Urinary bladder (tissue), 3 donors: ENCODE measurements at regions not wholly inside any gene's neighbourhood (a gene's known extent, or its start where the extent isn't known, plus 50 kb on each side); places are given as distances from the start of the nearest gene placed in this dataset.
"Not testable (repeated sequence)": the region's sequence is repeated elsewhere in the genome, so short reads cannot be mapped to it uniquely, and the experiment has no call there.

ENCODE experiments used
- DNase-seq: peaks from one replicate; pipeline ENCODE4 v3.0.0-alpha.2; 2015; ENCODE audit errors: extremely low spot score
- H3K27ac ChIP-seq: one replicate; pipeline ENCODE4 v1.5.1; 2013; ENCODE audit warnings: low read depth, mild to moderate bottlenecking, moderate library complexity
- H3K36me3 ChIP-seq: one replicate; pipeline ENCODE4 v1.6.1; 2013; ENCODE audit warnings: mild to moderate bottlenecking, moderate library complexity; ENCODE audit not compliant: insufficient read depth
- H3K4me1 ChIP-seq: one replicate; pipeline ENCODE4 v1.6.1; 2013; ENCODE audit warnings: mild to moderate bottlenecking, moderate library complexity; ENCODE audit not compliant: insufficient read depth
- H3K4me3 ChIP-seq: one replicate; pipeline ENCODE4 v1.5.1; 2013; ENCODE audit warnings: low read depth, low read length
- WGBS: extraction: QIAGEN DNeasy Blood & Tissue Kit; methylation state at CpG from one replicate; pipeline ENCODE4 v1.1.7; 2013; 5-methylcytosine and 5-hydroxymethylcytosine counted together
- donor health status: healthy with polysubstance abuse.
- donor health status: healthy.

- Histone ChIP-seq H3K4me1 (no peaks in the 10 kb centered on the region), H3K36me3 (no peaks in the 10 kb centered on the region), H3K4me3 (no peak overlapping the region), H3K27ac (no peak overlapping the region)
- no peak for DNase-seq
- 45% methylated on average over 3 of the region's 3 CpGs for WGBS
Measured at GRCh38 chr3:78249294-78249693, 1209.4 kb downstream of the ROBO2 start.

- no peak for DNase-seq
- H3K27ac ChIP-seq, result no peak overlapping the region
- 98% methylated on average over 3 of the region's 3 CpGs for WGBS
- H3K4me3 ChIP-seq, result no peak overlapping the region
- no peaks in the 10 kb centered on the region for H3K4me1 ChIP-seq
- no peaks in the 10 kb centered on the region for H3K36me3 ChIP-seq
Measured at GRCh38 chr3:78253860-78254259, 1214.0 kb downstream of the ROBO2 start.

- DNase-seq, result no peak
- Histone ChIP-seq H3K4me3 (no peak overlapping the region), H3K4me1 (no peaks in the 10 kb centered on the region), H3K36me3 (no peaks in the 10 kb centered on the region), H3K27ac (no peak overlapping the region)
- WGBS, result 40% methylated on average over 1 of the region's 1 CpG
Measured at GRCh38 chr3:78255403-78255802, 1215.5 kb downstream of the ROBO2 start.

- H3K27ac ChIP-seq, result no peak overlapping the region
- 31% methylated on average over 1 of the region's 1 CpG for WGBS
- H3K36me3 ChIP-seq, result no peaks in the 10 kb centered on the region
- no peak overlapping the region for H3K4me3 ChIP-seq
- DNase-seq, result no peak
- H3K4me1 ChIP-seq, result no peaks in the 10 kb centered on the region
Measured at GRCh38 chr3:78256123-78256522, 1216.2 kb downstream of the ROBO2 start.

GRCh38 chr3:78257951-78258530, 1218.1 kb downstream of the ROBO2 start:
- no peak overlapping the region for H3K4me3 ChIP-seq
- 91% methylated on average over 3 of the region's 3 CpGs for WGBS

GRCh38 chr3:78258798-78259197, 1218.9 kb downstream of the ROBO2 start:
- Histone ChIP-seq H3K27ac (no peak overlapping the region), H3K4me3 (no peak overlapping the region), H3K4me1 (no peaks in the 10 kb centered on the region), H3K36me3 (no peaks in the 10 kb centered on the region)
- no peak for DNase-seq

More at GRCh38 chr3:78257951-78258530, 1218.1 kb downstream of the ROBO2 start:
- Histone ChIP-seq H3K36me3 (no peaks in the 10 kb centered on the region), H3K4me1 (no peaks in the 10 kb centered on the region), H3K27ac (no peak overlapping the region)
- DNase-seq, result no peak

GRCh38 chr3:78260388-78260787, 1220.5 kb downstream of the ROBO2 start:
- Histone ChIP-seq H3K4me1 (no peaks in the 10 kb centered on the region), H3K27ac (no peak overlapping the region), H3K4me3 (no peak overlapping the region), H3K36me3 (no peaks in the 10 kb centered on the region)
- no peak for DNase-seq
- 74% methylated on average over 1 of the region's 1 CpG for WGBS

- H3K27ac ChIP-seq, DNase-seq, H3K36me3 ChIP-seq, H3K4me1 ChIP-seq, H3K4me3 ChIP-seq: not testable (repeated sequence)
- 89% methylated on average over 3 of the region's 3 CpGs for WGBS
Measured at GRCh38 chr3:78266550-78266949, 1226.7 kb downstream of the ROBO2 start.

GRCh38 chr3:78267235-78267634, 1227.3 kb downstream of the ROBO2 start:
- Histone ChIP-seq H3K27ac (no peak overlapping the region), H3K4me3 (no peak overlapping the region), H3K36me3 (no peaks in the 10 kb centered on the region), H3K4me1 (no peaks in the 10 kb centered on the region)
- DNase-seq, result no peak

GRCh38 chr3:78268087-78268486, 1228.2 kb downstream of the ROBO2 start:
- no peaks in the 10 kb centered on the region for H3K36me3 ChIP-seq
- no peak overlapping the region for H3K4me3 ChIP-seq
- no peak for DNase-seq
- no peak overlapping the region for H3K27ac ChIP-seq
- 98% methylated on average over 2 of the region's 2 CpGs for WGBS
- no peaks in the 10 kb centered on the region for H3K4me1 ChIP-seq

GRCh38 chr3:78268716-78269668, 1229.1 kb downstream of the ROBO2 start:
- DNase-seq, result no peak
- Histone ChIP-seq H3K4me1 (no peaks in the 10 kb centered on the region), H3K36me3 (no peaks in the 10 kb centered on the region), H3K4me3 (no peak overlapping the region), H3K27ac (no peak overlapping the region)
- 86% methylated on average over 5 of the region's 5 CpGs for WGBS

- no peak for DNase-seq
- Histone ChIP-seq H3K4me1 (no peaks in the 10 kb centered on the region), H3K36me3 (no peaks in the 10 kb centered on the region), H3K27ac (no peak overlapping the region), H3K4me3 (no peak overlapping the region)
- 63% methylated on average over 4 of the region's 4 CpGs for WGBS
Measured at GRCh38 chr3:78273326-78273725, 1233.4 kb downstream of the ROBO2 start.

- H3K27ac ChIP-seq, result no peak overlapping the region
- DNase-seq, result no peak
- H3K36me3 ChIP-seq, result no peaks in the 10 kb centered on the region
- no peaks in the 10 kb centered on the region for H3K4me1 ChIP-seq
- 86% methylated on average over 2 of the region's 2 CpGs for WGBS
- H3K4me3 ChIP-seq, result no peak overlapping the region
Measured at GRCh38 chr3:78274475-78275065, 1234.7 kb downstream of the ROBO2 start.

- WGBS, result 90% methylated on average over 3 of the region's 3 CpGs
- Histone ChIP-seq H3K27ac (no peak overlapping the region), H3K4me3 (no peak overlapping the region), H3K4me1 (no peaks in the 10 kb centered on the region), H3K36me3 (no peaks in the 10 kb centered on the region)
- DNase-seq, result no peak
Measured at GRCh38 chr3:78275420-78275852, 1235.5 kb downstream of the ROBO2 start.
